Testis (tissue), 2 donors: ENCODE measurements at regions not wholly inside any gene's neighbourhood (a gene's known extent, or its start where the extent isn't known, plus 50 kb on each side); places are given as distances from the start of the nearest gene placed in this dataset.

Source experiments
- CTCF ChIP-seq, 3 experiments: fragments of 450-650 bp in 2 of 3; fragments of 200-600 bp in 1 of 3; sonication (generic) in 1 of 3; IDR thresholded peaks; one replicate each; pipeline ENCODE4 v1.5.1; 2016 to 2019; ENCODE audit warnings: antibody characterized with exemption in 3 of 3, mild to moderate bottlenecking in 2 of 3, moderate library complexity in 1 of 3
- POLR2A ChIP-seq: fragments of 450-650 bp; IDR thresholded peaks from one replicate; pipeline ENCODE4 v1.6.1; 2017; ENCODE audit warnings: antibody characterized with exemption, mild to moderate bottlenecking, moderate library complexity

- TF ChIP-seq POLR2A = no peak
- TF ChIP-seq CTCF (IDR thresholded peaks at IDR 0.05) = no peak
Observed at GRCh38 chr9:20271096-20271495, 351.2 kb downstream of the MLLT3 start.
